HepG2 (cell line): ENCODE measurements at regions not wholly inside any gene's neighbourhood (a gene's known extent, or its start where the extent isn't known, plus 50 kb on each side); places are given as distances from the start of the nearest gene placed in this dataset.

Experiments used
- ATAC-seq: fragments of 200-7000 bp; cut with Tn5 transposase; 3 replicates; pipeline ENCODE4 v1.9.1; 2020; ENCODE audit warnings: mild to moderate bottlenecking, moderate library complexity
- BruUV-seq: library from RNA; stranded (reverse); fragments of 400-500 nt; replicated peaks from 2 replicates; lab custom pipeline; 2021; lab: Mats Ljungman, UMichigan
- CTCF ChIA-PET: fragments of 300-600 bp; formaldehyde crosslinking; extraction: SDS; loops from one replicate; lab custom pipeline; 2021; ENCODE audit warnings: low total read pairs, inconsistent platforms, low intra/inter-chr PET ratio; lab: Yijun Ruan, JAX
- POLR2A ChIA-PET: fragments of 350-600 bp; sonication (Branson Sonifier 250); formaldehyde crosslinking; loops from one replicate; lab custom pipeline; 2020; ENCODE audit warnings: antibody characterized with exemption, inconsistent platforms; lab: Yijun Ruan, JAX
- DNase-seq: peaks from one replicate; pipeline ENCODE4 v3.0.0-alpha.2; 2015; ENCODE audit warnings: low spot score
- FAIRE-seq: peaks from 3 replicates; lab custom pipeline; 2011; peaks lifted over from hg19 to GRCh38; lab: Jason Lieb, UNC
- H2AFZ ChIP-seq: one replicate; pipeline ENCODE4 v1.6.1; 2011; ENCODE audit warnings: low read length, inconsistent platforms
- H3K27ac ChIP-seq: fragments of 300-600 bp; 3 replicates; pipeline ENCODE4 v1.8.0; 2011; ENCODE audit warnings: mixed run types, mild to moderate bottlenecking, mixed read lengths, low read length, inconsistent platforms; ENCODE audit not compliant: insufficient read depth; ENCODE audit errors: extremely low read length
- H3K27me3 ChIP-seq, 2 experiments: fragments of 200-600 bp in 1 of 2; 2 replicates in 1 of 2; 3 replicates in 1 of 2; pipeline versions ENCODE4 v1.6.0 to v1.8.0; 2011; ENCODE audit warnings: low read length in 2 of 2, mild to moderate bottlenecking in 2 of 2, moderate library complexity in 2 of 2, inconsistent platforms in 1 of 2; ENCODE audit not compliant: insufficient read depth in 2 of 2, control insufficient read depth in 1 of 2
- H3K36me3 ChIP-seq, 2 experiments: fragments of 200-600 bp in 1 of 2; replicated peaks in 1 of 2; 2 replicates in 1 of 2; 3 replicates in 1 of 2; pipeline versions ENCODE4 v1.5.1 to v1.8.0; 2011; ENCODE audit warnings: low read length in 2 of 2, inconsistent platforms in 1 of 2; ENCODE audit not compliant: insufficient read depth in 2 of 2, control insufficient read depth in 1 of 2
- H3K4me1 ChIP-seq: 2 replicates; pipeline ENCODE4 v1.5.1; 2012; ENCODE audit warnings: low read length, inconsistent platforms; ENCODE audit not compliant: insufficient read depth
- H3K4me2 ChIP-seq: 2 replicates; pipeline ENCODE4 v1.6.0; 2011; ENCODE audit warnings: low read depth, low read length, inconsistent platforms
- H3K4me3 ChIP-seq, 3 experiments: fragments of 200-600 bp in 1 of 3; sonication (generic), shearing (Covaris generic) in 1 of 3; replicated peaks in 1 of 3; 2 replicates each; pipeline ENCODE4 v1.5.1; 2011 to 2016; ENCODE audit warnings: low read length in 3 of 3, inconsistent platforms in 2 of 3, low read depth in 2 of 3, mild to moderate bottlenecking in 2 of 3, control low read depth in 1 of 3, mixed read lengths in 1 of 3; ENCODE audit not compliant: insufficient read depth in 1 of 3
- H3K79me2 ChIP-seq: one replicate; pipeline ENCODE4 v1.6.1; 2011; ENCODE audit warnings: low read length, inconsistent platforms; ENCODE audit not compliant: insufficient read depth
- H3K9ac ChIP-seq: 2 replicates; pipeline ENCODE4 v1.6.0; 2011; ENCODE audit warnings: mild to moderate bottlenecking, low read depth, low read length, inconsistent platforms; ENCODE audit not compliant: insufficient read depth
- H3K9me3 ChIP-seq: 2 replicates; pipeline ENCODE4 v1.5.1; 2012; ENCODE audit warnings: mild to moderate bottlenecking, low read length
- H4K20me1 ChIP-seq: 2 replicates; pipeline ENCODE4 v1.6.0; 2011; ENCODE audit warnings: inconsistent platforms, mild to moderate bottlenecking, low read length, moderate library complexity; ENCODE audit not compliant: insufficient read depth
- HDAC6 ChIP-seq: fragments of 200-600 bp; sonication (generic); IDR thresholded peaks from 2 replicates; pipeline ENCODE4 v1.7.0; 2017; ENCODE audit warnings: mild to moderate bottlenecking, antibody characterized with exemption, low read length, low read depth
- POLR2G ChIP-seq: fragments of 200-400 bp; formaldehyde crosslinking; IDR thresholded peaks from 2 replicates; pipeline ENCODE4 v1.6.1; 2018; ENCODE audit warnings: mild to moderate bottlenecking, low read depth, low read length, moderate library complexity
- SOX5 ChIP-seq: IDR thresholded peaks from 2 replicates; pipeline ENCODE4 v1.6.1; 2016; ENCODE audit warnings: borderline replicate concordance
- TCF7L2 ChIP-seq: IDR thresholded peaks from 2 replicates; pipeline ENCODE4 v1.6.1; 2011; ENCODE audit warnings: mild to moderate bottlenecking, low read depth, low read length, moderate library complexity
- ZNF484 ChIP-seq: sonication (generic); formaldehyde crosslinking; IDR thresholded peaks from 2 replicates; pipeline ENCODE4 v1.5.1; 2020; ENCODE audit warnings: mild to moderate bottlenecking, low read depth, missing genetic modification reagents, borderline replicate concordance
- WGBS: methylation state at CpG from one replicate; pipeline ENCODE4 v1.1.6; 2017; ENCODE audit warnings: low lambda C conversion rate; 5-methylcytosine and 5-hydroxymethylcytosine counted together
- in situ Hi-C: cut with HindIII; loops from 2 replicates; pipeline ENCODE4 v1.10.0; 2017; ENCODE audit warnings: low pct_unique_long_range_greater_than_20kb; ENCODE audit not compliant: extremely low pct_ligation_motif_present
- intact Hi-C: fragments of 100-400 bp; cut with micrococcal nuclease; formaldehyde crosslinking; loops from one replicate; pipeline ENCODE4 v1.10.0; 2022; ENCODE audit not compliant: unreplicated experiment
- TF ChIP-seq, protein P1 (sequence below): sonication (generic); formaldehyde crosslinking; IDR thresholded peaks from 2 replicates; pipeline ENCODE4 v1.4.0; 2020; ENCODE audit warnings: low read depth, mild to moderate bottlenecking, missing genetic modification reagents
- TF ChIP-seq, protein P2 (sequence below): sonication (generic); formaldehyde crosslinking; IDR thresholded peaks from 2 replicates; pipeline ENCODE4; 2020; ENCODE audit warnings: missing genetic modification reagents, mild to moderate bottlenecking, borderline replicate concordance

- TF ChIP-seq, protein P1, sequence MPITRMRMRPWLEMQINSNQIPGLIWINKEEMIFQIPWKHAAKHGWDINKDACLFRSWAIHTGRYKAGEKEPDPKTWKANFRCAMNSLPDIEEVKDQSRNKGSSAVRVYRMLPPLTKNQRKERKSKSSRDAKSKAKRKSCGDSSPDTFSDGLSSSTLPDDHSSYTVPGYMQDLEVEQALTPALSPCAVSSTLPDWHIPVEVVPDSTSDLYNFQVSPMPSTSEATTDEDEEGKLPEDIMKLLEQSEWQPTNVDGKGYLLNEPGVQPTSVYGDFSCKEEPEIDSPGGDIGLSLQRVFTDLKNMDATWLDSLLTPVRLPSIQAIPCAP (CRISPR knock-in tag) = no peak
- TF ChIP-seq SOX5 (CRISPR knock-in tag) = no peak
- no peak for TF ChIP-seq ZNF484
- TF ChIP-seq, protein P2, sequence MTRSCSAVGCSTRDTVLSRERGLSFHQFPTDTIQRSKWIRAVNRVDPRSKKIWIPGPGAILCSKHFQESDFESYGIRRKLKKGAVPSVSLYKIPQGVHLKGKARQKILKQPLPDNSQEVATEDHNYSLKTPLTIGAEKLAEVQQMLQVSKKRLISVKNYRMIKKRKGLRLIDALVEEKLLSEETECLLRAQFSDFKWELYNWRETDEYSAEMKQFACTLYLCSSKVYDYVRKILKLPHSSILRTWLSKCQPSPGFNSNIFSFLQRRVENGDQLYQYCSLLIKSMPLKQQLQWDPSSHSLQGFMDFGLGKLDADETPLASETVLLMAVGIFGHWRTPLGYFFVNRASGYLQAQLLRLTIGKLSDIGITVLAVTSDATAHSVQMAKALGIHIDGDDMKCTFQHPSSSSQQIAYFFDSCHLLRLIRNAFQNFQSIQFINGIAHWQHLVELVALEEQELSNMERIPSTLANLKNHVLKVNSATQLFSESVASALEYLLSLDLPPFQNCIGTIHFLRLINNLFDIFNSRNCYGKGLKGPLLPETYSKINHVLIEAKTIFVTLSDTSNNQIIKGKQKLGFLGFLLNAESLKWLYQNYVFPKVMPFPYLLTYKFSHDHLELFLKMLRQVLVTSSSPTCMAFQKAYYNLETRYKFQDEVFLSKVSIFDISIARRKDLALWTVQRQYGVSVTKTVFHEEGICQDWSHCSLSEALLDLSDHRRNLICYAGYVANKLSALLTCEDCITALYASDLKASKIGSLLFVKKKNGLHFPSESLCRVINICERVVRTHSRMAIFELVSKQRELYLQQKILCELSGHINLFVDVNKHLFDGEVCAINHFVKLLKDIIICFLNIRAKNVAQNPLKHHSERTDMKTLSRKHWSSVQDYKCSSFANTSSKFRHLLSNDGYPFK = no peak
- no peak for TF ChIP-seq TCF7L2
- no peak for TF ChIP-seq POLR2G
Observed at GRCh38 chr6:130730600-130730999, 96.6 kb upstream of the SMLR1 start (continued).

GRCh38 chr6:130734161-130734560 lies 93.0 kb upstream of the SMLR1 start:
- intact Hi-C loops = no loop called here
- POLR2A ChIA-PET = no interaction called here

More at GRCh38 chr6:130734161-130734560, 93.0 kb upstream of the SMLR1 start:
- H3K27ac ChIP-seq = no peak overlapping the region
- no peak overlapping the region for H3K4me3 ChIP-seq
- no TSS peak for BruUV-seq
- no peak for DNase-seq
- no peaks in the 10 kb centered on the region for H4K20me1 ChIP-seq
- ATAC-seq = no peak
- no peaks in the 10 kb centered on the region for H3K36me3 ChIP-seq
- no peak overlapping the region for H3K9ac ChIP-seq
- no peaks in the 10 kb centered on the region for H3K9me3 ChIP-seq
- H3K27me3 ChIP-seq = no peaks in the 10 kb centered on the region
- no peaks in the 10 kb centered on the region for H3K4me1 ChIP-seq
- CTCF ChIA-PET = no interaction called here
- no peak overlapping the region for H3K4me2 ChIP-seq
- 24% methylated on average over 3 of the region's 3 CpGs for WGBS
- no peaks in the 10 kb centered on the region for H3K79me2 ChIP-seq
- in situ Hi-C loops = no loop called here
- TF ChIP-seq HDAC6 = no peak
- TF ChIP-seq, all 625 proteins: peak for 0
- FAIRE-seq = no peak
- no peak overlapping the region for H2AFZ ChIP-seq
